ENCODE measurements at regions not wholly inside any gene's neighbourhood (a gene's known extent, or its start where the extent isn't known, plus 50 kb on each side); places are given as distances from the start of the nearest gene placed in this dataset.
A peak's percentile ranks its signal among the peaks of the same experiment; 100 is the strongest.

DNA sequence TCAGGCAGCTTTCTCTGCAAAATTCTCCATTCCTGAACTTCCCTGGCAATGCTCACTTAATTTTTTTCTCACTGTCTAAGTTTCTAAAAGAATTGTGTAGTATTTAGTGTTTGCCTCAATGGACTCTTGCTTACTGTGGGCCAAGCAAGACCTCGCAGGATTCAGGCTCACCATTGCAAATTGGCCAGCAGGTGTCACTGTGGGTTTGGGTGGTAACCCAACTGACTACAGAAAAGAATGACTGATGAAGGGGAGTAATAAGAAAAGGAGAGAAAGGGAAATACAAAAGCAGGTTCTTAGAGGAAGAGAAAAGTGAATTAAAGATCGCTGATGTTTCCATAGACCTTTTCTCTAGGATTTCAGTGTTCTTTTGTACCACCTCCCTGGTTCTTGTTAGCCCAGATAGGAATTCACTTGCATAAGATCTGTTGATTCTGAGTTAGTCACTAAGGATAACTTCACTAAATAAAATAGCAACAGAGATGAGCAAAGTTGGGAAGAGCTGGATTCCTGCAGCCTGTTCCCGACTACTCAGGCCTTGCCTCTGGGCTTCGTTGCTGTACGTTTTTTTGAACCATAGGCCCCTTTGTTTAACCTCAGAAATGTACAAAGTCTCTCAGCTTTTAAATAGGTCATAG lies 386.5 kb upstream of the DDHD1 start:
- TF ChIP-seq, protein P1, sequence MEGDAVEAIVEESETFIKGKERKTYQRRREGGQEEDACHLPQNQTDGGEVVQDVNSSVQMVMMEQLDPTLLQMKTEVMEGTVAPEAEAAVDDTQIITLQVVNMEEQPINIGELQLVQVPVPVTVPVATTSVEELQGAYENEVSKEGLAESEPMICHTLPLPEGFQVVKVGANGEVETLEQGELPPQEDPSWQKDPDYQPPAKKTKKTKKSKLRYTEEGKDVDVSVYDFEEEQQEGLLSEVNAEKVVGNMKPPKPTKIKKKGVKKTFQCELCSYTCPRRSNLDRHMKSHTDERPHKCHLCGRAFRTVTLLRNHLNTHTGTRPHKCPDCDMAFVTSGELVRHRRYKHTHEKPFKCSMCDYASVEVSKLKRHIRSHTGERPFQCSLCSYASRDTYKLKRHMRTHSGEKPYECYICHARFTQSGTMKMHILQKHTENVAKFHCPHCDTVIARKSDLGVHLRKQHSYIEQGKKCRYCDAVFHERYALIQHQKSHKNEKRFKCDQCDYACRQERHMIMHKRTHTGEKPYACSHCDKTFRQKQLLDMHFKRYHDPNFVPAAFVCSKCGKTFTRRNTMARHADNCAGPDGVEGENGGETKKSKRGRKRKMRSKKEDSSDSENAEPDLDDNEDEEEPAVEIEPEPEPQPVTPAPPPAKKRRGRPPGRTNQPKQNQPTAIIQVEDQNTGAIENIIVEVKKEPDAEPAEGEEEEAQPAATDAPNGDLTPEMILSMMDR (IDR thresholded peaks at IDR 0.05) = peak; percentile 94

DNA sequence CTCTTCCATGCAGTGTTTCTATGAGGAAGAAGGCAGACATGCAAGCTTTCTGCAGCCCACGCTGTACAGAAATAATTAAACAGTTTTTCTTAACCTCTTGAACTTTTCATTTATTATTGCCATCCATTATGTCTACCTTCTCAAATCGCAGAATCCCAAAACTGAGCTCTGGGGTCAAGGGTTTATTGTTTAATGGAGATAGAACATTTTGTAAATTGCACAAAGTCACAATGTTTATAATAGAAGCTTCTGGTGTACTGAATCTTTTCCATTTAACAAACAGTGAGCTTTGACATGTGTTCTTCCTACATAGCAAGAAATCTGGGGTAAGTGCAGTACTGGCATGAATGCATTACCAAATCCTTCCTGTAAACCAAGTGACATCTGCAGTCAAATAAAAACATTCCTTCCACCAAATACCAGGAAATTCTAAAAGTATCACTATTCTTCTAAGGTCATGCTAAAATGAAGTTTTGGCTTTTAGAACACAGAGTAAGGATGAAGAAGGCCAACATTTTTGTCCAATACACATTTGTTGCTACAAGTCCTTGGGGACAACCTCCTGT lies 385.3 kb upstream of the DDHD1 start:
- TF ChIP-seq, protein P1 (IDR thresholded peaks at IDR 0.05) = no peak

DNA sequence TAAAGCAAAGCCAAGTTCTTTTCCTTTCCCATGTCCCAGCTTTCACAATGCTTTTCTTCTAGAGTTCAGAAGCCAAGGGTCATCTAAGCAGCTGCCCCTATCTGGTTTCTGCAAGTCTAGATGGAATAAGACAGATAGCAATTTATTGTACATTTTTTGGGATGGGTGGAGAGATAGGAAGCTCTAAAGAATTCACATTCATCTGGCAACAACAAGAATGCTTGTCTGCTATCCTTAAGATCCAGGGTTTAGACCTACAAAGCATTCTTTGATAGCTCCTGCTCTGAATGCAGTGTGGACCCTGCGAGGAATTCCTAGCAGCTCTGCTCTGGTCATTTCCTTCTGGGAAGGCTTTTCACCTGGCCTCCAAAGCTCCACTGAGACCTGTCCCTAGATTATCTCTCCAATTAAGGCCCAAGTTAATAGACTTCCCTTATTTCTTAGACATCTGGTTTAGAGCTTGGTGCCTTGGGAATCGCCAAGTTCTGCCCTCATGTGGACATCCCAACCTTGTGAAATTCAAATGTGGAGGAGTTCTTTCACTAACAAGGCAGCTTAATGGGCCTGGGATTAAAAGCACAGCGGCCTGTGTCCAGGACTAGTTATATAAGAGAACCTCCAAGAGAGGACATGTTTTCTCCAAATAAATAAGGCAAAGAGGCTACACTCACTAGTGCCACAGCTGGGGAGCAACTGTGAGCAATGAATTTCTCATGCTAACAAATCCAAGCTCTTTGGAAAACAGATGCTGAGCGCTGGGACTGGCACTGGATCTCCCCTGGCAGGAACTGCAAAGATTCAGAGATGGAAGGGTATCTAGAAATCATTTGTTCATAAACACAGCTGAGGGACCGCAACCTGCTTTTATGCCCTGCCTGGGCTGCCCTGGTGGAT lies 384.5 kb upstream of the DDHD1 start:
- TF ChIP-seq, protein P1 (IDR thresholded peaks at IDR 0.05) = no peak

DNA sequence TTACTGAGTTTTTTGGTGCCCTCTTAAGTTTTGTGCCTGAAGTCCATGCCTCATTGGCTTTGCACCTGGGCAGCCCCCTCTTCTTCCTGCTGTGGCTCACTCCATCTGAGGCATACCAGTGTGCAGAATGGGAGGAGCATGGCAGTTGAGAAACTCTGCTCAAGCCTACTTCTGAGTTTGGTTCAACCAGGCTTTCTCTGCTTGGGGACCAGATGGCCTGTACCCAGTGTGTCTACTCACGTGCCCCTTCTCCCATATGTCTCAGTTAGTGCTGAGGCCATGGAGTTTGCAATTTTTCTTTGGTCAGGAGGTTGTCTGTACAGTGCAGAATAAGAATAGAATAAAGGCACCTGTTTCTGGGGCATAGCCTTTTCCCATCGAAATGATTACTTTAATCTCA lies 383.3 kb upstream of the DDHD1 start:
- TF ChIP-seq, protein P1 (IDR thresholded peaks at IDR 0.05) = no peak

DNA sequence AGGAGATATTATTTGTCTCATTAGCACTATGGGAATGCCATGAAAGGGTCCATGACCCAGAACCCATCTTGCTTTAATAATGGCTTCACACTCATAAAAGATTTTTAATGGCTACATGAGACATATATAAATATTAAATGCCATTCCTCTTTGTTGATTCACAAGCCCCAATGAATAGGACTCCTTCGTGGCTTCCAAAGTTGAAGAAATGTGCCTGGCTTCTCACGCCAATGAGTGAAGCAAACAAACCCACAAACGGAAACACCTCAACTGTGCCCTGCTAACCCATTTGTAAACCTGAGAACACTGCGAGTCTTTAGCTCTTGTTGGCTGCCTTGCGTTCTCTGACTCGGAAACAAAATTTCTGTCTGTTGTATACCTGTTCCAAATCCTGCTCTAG lies 381.7 kb upstream of the DDHD1 start:
- TF ChIP-seq, protein P1 (IDR thresholded peaks at IDR 0.05) = no peak

DNA sequence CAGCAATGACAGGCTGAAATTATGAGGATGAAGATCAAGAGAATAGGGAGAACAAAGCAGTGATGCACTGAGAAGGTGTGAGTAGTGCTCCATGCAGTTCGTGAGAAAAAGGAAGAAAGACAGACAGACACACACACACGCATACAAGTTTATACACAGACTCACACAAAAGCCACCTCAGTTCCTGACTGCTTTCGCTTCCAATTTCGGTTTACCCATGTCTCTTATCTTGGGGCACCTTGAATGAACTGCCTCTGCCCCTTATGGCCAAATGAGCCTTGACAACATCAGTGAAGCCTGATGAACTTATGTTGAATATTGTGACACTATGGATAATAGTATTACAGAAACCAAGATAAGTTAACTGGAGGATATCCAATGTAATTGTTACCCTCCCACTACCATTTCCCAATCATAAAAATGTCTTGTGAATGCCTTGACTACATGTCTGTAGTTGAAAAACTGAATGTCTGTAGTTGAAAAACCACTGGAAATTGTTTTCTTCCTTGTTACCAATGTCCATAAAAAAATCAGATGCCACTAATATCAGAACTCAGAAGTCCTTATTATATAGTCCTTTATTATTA lies 380.4 kb upstream of the DDHD1 start:
- TF ChIP-seq, protein P1 (IDR thresholded peaks at IDR 0.05) = no peak

DNA sequence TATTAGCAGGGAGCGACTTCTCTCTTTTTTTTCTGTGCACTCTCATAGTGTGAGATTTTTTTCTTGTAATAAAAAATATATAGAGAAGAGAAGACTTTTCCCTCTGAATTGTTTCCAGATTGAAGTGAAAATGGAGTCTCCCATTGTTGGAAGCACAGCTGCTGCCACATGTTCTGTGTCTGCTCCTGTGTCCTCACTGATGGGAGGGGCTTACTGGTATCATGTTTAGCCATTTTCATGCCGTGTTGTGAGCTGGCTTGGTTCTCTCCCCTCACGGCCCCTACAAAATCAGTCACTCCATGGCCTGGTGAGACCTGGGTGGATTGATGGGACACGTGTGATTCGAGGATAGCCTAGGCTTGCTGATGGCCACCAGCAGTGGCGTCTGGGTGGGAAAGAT lies 379.7 kb upstream of the DDHD1 start:
- TF ChIP-seq, protein P1 (IDR thresholded peaks at IDR 0.05) = no peak

All from LNCAP (cell line).